ENCODE measurements at regions not wholly inside any gene's neighbourhood (a gene's known extent, or its start where the extent isn't known, plus 50 kb on each side); places are given as distances from the start of the nearest gene placed in this dataset.

GRCh38 chr13:39201180-39201579, 162.9 kb downstream of the NHLRC3 start:
- Histone ChIP-seq H3K9me2 (replicated peaks; ENCODE audit: low read depth, low read length) (no peaks in the 10 kb centered on the region), H3K9ac (ENCODE audit: low read depth, low read length, poor library complexity, severe bottlenecking) (no peak overlapping the region), H2AFZ (ENCODE audit: low read length) (no peak overlapping the region), H3K4me1 (ENCODE audit: insufficient read depth, low read length, poor library complexity, severe bottlenecking) (no peaks in the 10 kb centered on the region), H3K79me2 (ENCODE audit: insufficient read depth, low read length) (no peaks in the 10 kb centered on the region), H3K4me2 (ENCODE audit: low read depth, low read length, poor library complexity, severe bottlenecking) (no peak overlapping the region), H3K36me3 (ENCODE audit: insufficient read depth, low read length) (no peaks in the 10 kb centered on the region), H3K27me3 (ENCODE audit: insufficient read depth, low read length, poor library complexity, severe bottlenecking) (no peaks in the 10 kb centered on the region), H3F3A (ENCODE audit: low read depth) (no peaks in the 10 kb centered on the region), H4K20me1 (ENCODE audit: insufficient read depth, low read length, poor library complexity, severe bottlenecking) (no peaks in the 10 kb centered on the region), H3K9me3 (ENCODE audit: insufficient read depth, low read depth, low read length) (no peaks in the 10 kb centered on the region), H3K4me3 (ENCODE audit: low read length, poor library complexity, severe bottlenecking) (no peak overlapping the region)
- TF ChIP-seq CTCF (conservative IDR thresholded peaks at IDR 0.05; ENCODE audit: low read length) (no peak), EZH2phosphoT487 (IDR thresholded peaks at IDR 0.05; ENCODE audit: borderline replicate concordance) (no peak)

GRCh38 chr13:39202746-39203145, 164.5 kb downstream of the NHLRC3 start:
- Histone ChIP-seq H3F3A (ENCODE audit: low read depth) (no peaks in the 10 kb centered on the region), H3K9me2 (replicated peaks; ENCODE audit: low read depth, low read length) (no peaks in the 10 kb centered on the region), H3K36me3 (ENCODE audit: insufficient read depth, low read length) (no peaks in the 10 kb centered on the region), H2AFZ (ENCODE audit: low read length) (no peak overlapping the region), H3K4me1 (ENCODE audit: insufficient read depth, low read length, poor library complexity, severe bottlenecking) (no peaks in the 10 kb centered on the region), H3K27me3 (ENCODE audit: insufficient read depth, low read length, poor library complexity, severe bottlenecking) (no peaks in the 10 kb centered on the region), H3K9ac (ENCODE audit: low read depth, low read length, poor library complexity, severe bottlenecking) (no peak overlapping the region), H3K9me3 (ENCODE audit: insufficient read depth, low read depth, low read length) (no peaks in the 10 kb centered on the region), H3K4me3 (ENCODE audit: low read length, poor library complexity, severe bottlenecking) (no peak overlapping the region), H3K4me2 (ENCODE audit: low read depth, low read length, poor library complexity, severe bottlenecking) (no peak overlapping the region), H3K79me2 (ENCODE audit: insufficient read depth, low read length) (no peaks in the 10 kb centered on the region), H4K20me1 (ENCODE audit: insufficient read depth, low read length, poor library complexity, severe bottlenecking) (no peaks in the 10 kb centered on the region)
- TF ChIP-seq EZH2phosphoT487 (IDR thresholded peaks at IDR 0.05; ENCODE audit: borderline replicate concordance) (no peak), CTCF (conservative IDR thresholded peaks at IDR 0.05; ENCODE audit: low read length) (no peak)

- Histone ChIP-seq H3K4me3 (ENCODE audit: low read length, poor library complexity, severe bottlenecking) (no peak overlapping the region), H3K9me2 (replicated peaks; ENCODE audit: low read depth, low read length) (no peaks in the 10 kb centered on the region), H2AFZ (ENCODE audit: low read length) (no peak overlapping the region), H3K27me3 (ENCODE audit: insufficient read depth, low read length, poor library complexity, severe bottlenecking) (no peaks in the 10 kb centered on the region), H3K4me1 (ENCODE audit: insufficient read depth, low read length, poor library complexity, severe bottlenecking) (no peaks in the 10 kb centered on the region), H3F3A (ENCODE audit: low read depth) (no peaks in the 10 kb centered on the region), H3K9ac (ENCODE audit: low read depth, low read length, poor library complexity, severe bottlenecking) (no peak overlapping the region), H4K20me1 (ENCODE audit: insufficient read depth, low read length, poor library complexity, severe bottlenecking) (no peaks in the 10 kb centered on the region), H3K36me3 (ENCODE audit: insufficient read depth, low read length) (no peaks in the 10 kb centered on the region), H3K9me3 (ENCODE audit: insufficient read depth, low read depth, low read length) (no peaks in the 10 kb centered on the region; the same call in 1 of the 2 replicates), H3K4me2 (ENCODE audit: low read depth, low read length, poor library complexity, severe bottlenecking) (no peak overlapping the region), H3K79me2 (ENCODE audit: insufficient read depth, low read length) (no peaks in the 10 kb centered on the region)
- TF ChIP-seq CTCF (conservative IDR thresholded peaks at IDR 0.05; ENCODE audit: low read length) (no peak), EZH2phosphoT487 (IDR thresholded peaks at IDR 0.05; ENCODE audit: borderline replicate concordance) (no peak)
Measured at GRCh38 chr13:39208636-39209035, 170.4 kb downstream of the NHLRC3 start.

All from Loucy (cell line).